ENCODE measurements at regions not wholly inside any gene's neighbourhood (a gene's known extent, or its start where the extent isn't known, plus 50 kb on each side); places are given as distances from the start of the nearest gene placed in this dataset.

- no peak for DNase-seq (ENCODE audit: low read depth)
- no peak overlapping the region for H3K4me3 ChIP-seq (ENCODE audit: low read depth, low read length)
- no peak for TF ChIP-seq CTCF (IDR thresholded peaks at IDR 0.05; ENCODE audit: insufficient read depth, low read depth, low read length, missing control alignments)
Observed at GRCh38 chr12:67411562-67411961, 142.4 kb downstream of the CAND1 start.

- no peak for TF ChIP-seq CTCF (IDR thresholded peaks at IDR 0.05; ENCODE audit: insufficient read depth, low read depth, low read length, missing control alignments)
- no peak overlapping the region for H3K4me3 ChIP-seq (ENCODE audit: low read depth, low read length)
- DNase-seq (ENCODE audit: low read depth), result no peak
Observed at GRCh38 chr12:67413577-67413976, 144.4 kb downstream of the CAND1 start.

GRCh38 chr12:67414011-67414715 is 145.0 kb downstream of the CAND1 start:
- no peak overlapping the region for H3K4me3 ChIP-seq (ENCODE audit: low read depth, low read length)
- TF ChIP-seq CTCF (IDR thresholded peaks at IDR 0.05; ENCODE audit: insufficient read depth, low read depth, low read length, missing control alignments), result no peak
- DNase-seq (ENCODE audit: low read depth), result peak; percentile 35

GRCh38 chr12:67415473-67415872 is 146.3 kb downstream of the CAND1 start:
- DNase-seq (ENCODE audit: low read depth), result peak; percentile 28
- TF ChIP-seq CTCF (IDR thresholded peaks at IDR 0.05; ENCODE audit: insufficient read depth, low read depth, low read length, missing control alignments), result peak; percentile 18
- no peak overlapping the region for H3K4me3 ChIP-seq (ENCODE audit: low read depth, low read length)

GRCh38 chr12:67419810-67420209 is 150.7 kb downstream of the CAND1 start:
- H3K4me3 ChIP-seq (ENCODE audit: low read depth, low read length), result no peak overlapping the region
- TF ChIP-seq CTCF (IDR thresholded peaks at IDR 0.05; ENCODE audit: insufficient read depth, low read depth, low read length, missing control alignments), result no peak
- DNase-seq (ENCODE audit: low read depth), result no peak

- no peak for DNase-seq (ENCODE audit: low read depth)
- H3K4me3 ChIP-seq (ENCODE audit: low read depth, low read length), result no peak overlapping the region
- no peak for TF ChIP-seq CTCF (IDR thresholded peaks at IDR 0.05; ENCODE audit: insufficient read depth, low read depth, low read length, missing control alignments)
Observed at GRCh38 chr12:67420506-67420905, 151.3 kb downstream of the CAND1 start.

- no peak for TF ChIP-seq CTCF (IDR thresholded peaks at IDR 0.05; ENCODE audit: insufficient read depth, low read depth, low read length, missing control alignments)
- no peak overlapping the region for H3K4me3 ChIP-seq (ENCODE audit: low read depth, low read length)
- no peak for DNase-seq (ENCODE audit: low read depth)
Observed at GRCh38 chr12:67422081-67422480, 152.9 kb downstream of the CAND1 start.
